HCEC 1CT (cell line): ENCODE measurements at regions not wholly inside any gene's neighbourhood (a gene's known extent, or its start where the extent isn't known, plus 50 kb on each side); places are given as distances from the start of the nearest gene placed in this dataset.
"Not testable (repeated sequence)": the region's sequence is repeated elsewhere in the genome, so short reads cannot be mapped to it uniquely, and the experiment has no call there.

Experiments used
- DNase-seq: peaks from one replicate; pipeline ENCODE4 v3.0.0-alpha.2; 2017

GRCh38 chr21:39079617-39080016, 103.6 kb downstream of the PSMG1 start:
- no peak for DNase-seq

GRCh38 chr21:39078322-39079065, 104.8 kb downstream of the PSMG1 start:
- no peak for DNase-seq

GRCh38 chr21:39077876-39078275, 105.4 kb downstream of the PSMG1 start:
- no peak for DNase-seq

GRCh38 chr21:39074508-39074907, 108.7 kb downstream of the PSMG1 start:
- DNase-seq = no peak

GRCh38 chr21:39073717-39074116, 109.5 kb downstream of the PSMG1 start:
- no peak for DNase-seq

GRCh38 chr21:39073063-39073462, 110.2 kb downstream of the PSMG1 start:
- no peak for DNase-seq

- DNase-seq = no peak
Observed at GRCh38 chr21:39072468-39072867, 110.8 kb downstream of the PSMG1 start.

- DNase-seq = no peak
Observed at GRCh38 chr21:39071623-39072214, 111.5 kb downstream of the PSMG1 start.

- not testable (repeated sequence) for DNase-seq
Observed at GRCh38 chr21:39069856-39070255, 113.4 kb downstream of the PSMG1 start.

- no peak for DNase-seq
Observed at GRCh38 chr21:39066829-39067780, 116.1 kb downstream of the PSMG1 start.

GRCh38 chr21:39065917-39066316, 117.3 kb downstream of the PSMG1 start:
- DNase-seq = no peak

GRCh38 chr21:39064325-39065012, 118.8 kb downstream of the PSMG1 start:
- no peak for DNase-seq

GRCh38 chr21:39063517-39063916, 119.7 kb downstream of the PSMG1 start:
- no peak for DNase-seq

- DNase-seq = no peak
Observed at GRCh38 chr21:39062196-39062595, 121.1 kb downstream of the PSMG1 start.

GRCh38 chr21:39061766-39062165, 121.5 kb downstream of the PSMG1 start:
- DNase-seq = no peak

- DNase-seq = no peak
Observed at GRCh38 chr21:39060485-39061083, 122.7 kb downstream of the PSMG1 start.

- no peak for DNase-seq
Observed at GRCh38 chr21:39057121-39057520, 126.1 kb downstream of the PSMG1 start.

GRCh38 chr21:39056636-39057035, 126.6 kb downstream of the PSMG1 start:
- no peak for DNase-seq

GRCh38 chr21:39055167-39055767, 128.0 kb downstream of the PSMG1 start:
- no peak for DNase-seq

GRCh38 chr21:39054066-39054465, 129.2 kb downstream of the PSMG1 start:
- DNase-seq = no peak

- DNase-seq = no peak
Observed at GRCh38 chr21:39053126-39053525, 130.1 kb downstream of the PSMG1 start.

- DNase-seq = no peak
Observed at GRCh38 chr21:39052718-39053117, 130.5 kb downstream of the PSMG1 start.
